IMR-90 (cell line): ENCODE measurements at regions not wholly inside any gene's neighbourhood (a gene's known extent, or its start where the extent isn't known, plus 50 kb on each side); places are given as distances from the start of the nearest gene placed in this dataset.

ENCODE experiments used
- BHLHE40 ChIP-seq: fragments of 150-350 bp; IDR thresholded peaks from 2 replicates; pipeline ENCODE4 v1.6.1; 2016; ENCODE audit warnings: mild to moderate bottlenecking, low read depth, low read length
- CTCF ChIP-seq: conservative IDR thresholded peaks from 2 replicates; pipeline ENCODE4 v1.5.1; 2012; ENCODE audit warnings: mild to moderate bottlenecking, low read depth, low read length, improper control_type of control experiment
- ELK1 ChIP-seq: fragments of 150-350 bp; IDR thresholded peaks from 2 replicates; pipeline ENCODE4 v1.6.1; 2016; ENCODE audit warnings: low read depth, mild to moderate bottlenecking, low read length, moderate library complexity, borderline replicate concordance
- FOS ChIP-seq: fragments of 150-350 bp; IDR thresholded peaks from 2 replicates; pipeline ENCODE4 v1.6.1; 2016; ENCODE audit warnings: low read depth, low read length
- MAZ ChIP-seq: IDR thresholded peaks from 2 replicates; pipeline ENCODE4 v1.6.1; 2012; ENCODE audit warnings: low read depth, mild to moderate bottlenecking, low read length, improper control_type of control experiment, moderate library complexity, borderline replicate concordance
- MXI1 ChIP-seq: IDR thresholded peaks from 2 replicates; pipeline ENCODE4 v1.6.1; 2012; ENCODE audit warnings: low read depth, mild to moderate bottlenecking, low read length, moderate library complexity, borderline replicate concordance
- NFE2L2 ChIP-seq: fragments of 150-350 bp; IDR thresholded peaks from 2 replicates; pipeline ENCODE4 v1.6.1; 2016; ENCODE audit warnings: low read depth, mild to moderate bottlenecking, low read length
- POLR2A ChIP-seq: IDR thresholded peaks from 2 replicates; pipeline ENCODE4 v1.6.1; 2012; ENCODE audit warnings: mild to moderate bottlenecking, low read depth, low read length

GRCh38 chr12:97877404-97877803, 414.8 kb downstream of the RMST start:
- no peak for TF ChIP-seq POLR2A
- TF ChIP-seq CTCF: no peak
- no peak for TF ChIP-seq MXI1
- TF ChIP-seq FOS: no peak
- no peak for TF ChIP-seq NFE2L2
- no peak for TF ChIP-seq BHLHE40
- no peak for TF ChIP-seq MAZ
- TF ChIP-seq ELK1: no peak
